ENCODE measurements at regions not wholly inside any gene's neighbourhood (a gene's known extent, or its start where the extent isn't known, plus 50 kb on each side); places are given as distances from the start of the nearest gene placed in this dataset.

DNA sequence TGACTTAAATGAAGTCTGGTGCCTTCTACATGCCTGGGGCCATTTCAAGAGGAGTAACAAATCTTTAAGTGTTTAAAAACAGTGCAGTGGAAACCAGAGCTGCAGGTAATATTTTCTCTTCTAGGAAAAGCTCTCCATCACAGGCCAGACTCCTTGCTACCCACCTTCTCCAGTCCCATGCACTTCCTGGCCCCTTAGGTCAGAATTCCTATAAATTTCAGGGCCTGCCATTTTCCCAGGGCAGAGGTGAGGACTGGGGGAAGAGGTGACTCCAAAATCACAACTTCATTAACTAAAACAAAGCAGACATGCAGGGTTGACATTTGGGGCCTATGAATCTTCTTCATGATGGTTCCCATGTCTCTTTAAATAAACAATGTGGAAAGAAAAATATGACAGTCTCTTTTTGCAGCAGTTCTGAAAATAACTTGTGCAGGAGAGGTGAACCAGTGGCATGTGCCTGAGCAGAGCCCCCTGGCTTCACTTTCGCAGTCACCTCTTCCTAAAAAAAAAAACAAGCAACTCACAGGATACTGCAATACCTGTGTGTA is 63.7 kb upstream of the TANC1 start:
- TF ChIP-seq, protein P1, sequence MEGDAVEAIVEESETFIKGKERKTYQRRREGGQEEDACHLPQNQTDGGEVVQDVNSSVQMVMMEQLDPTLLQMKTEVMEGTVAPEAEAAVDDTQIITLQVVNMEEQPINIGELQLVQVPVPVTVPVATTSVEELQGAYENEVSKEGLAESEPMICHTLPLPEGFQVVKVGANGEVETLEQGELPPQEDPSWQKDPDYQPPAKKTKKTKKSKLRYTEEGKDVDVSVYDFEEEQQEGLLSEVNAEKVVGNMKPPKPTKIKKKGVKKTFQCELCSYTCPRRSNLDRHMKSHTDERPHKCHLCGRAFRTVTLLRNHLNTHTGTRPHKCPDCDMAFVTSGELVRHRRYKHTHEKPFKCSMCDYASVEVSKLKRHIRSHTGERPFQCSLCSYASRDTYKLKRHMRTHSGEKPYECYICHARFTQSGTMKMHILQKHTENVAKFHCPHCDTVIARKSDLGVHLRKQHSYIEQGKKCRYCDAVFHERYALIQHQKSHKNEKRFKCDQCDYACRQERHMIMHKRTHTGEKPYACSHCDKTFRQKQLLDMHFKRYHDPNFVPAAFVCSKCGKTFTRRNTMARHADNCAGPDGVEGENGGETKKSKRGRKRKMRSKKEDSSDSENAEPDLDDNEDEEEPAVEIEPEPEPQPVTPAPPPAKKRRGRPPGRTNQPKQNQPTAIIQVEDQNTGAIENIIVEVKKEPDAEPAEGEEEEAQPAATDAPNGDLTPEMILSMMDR (IDR thresholded peaks at IDR 0.05) = no peak
- TF ChIP-seq EZH2 (IDR thresholded peaks at IDR 0.05; ENCODE audit: borderline replicate concordance, insufficient read depth, low read depth, low read length, poor library complexity, severe bottlenecking) = no peak

All from B cell (primary cell).